BE2C (cell line): ENCODE measurements at regions not wholly inside any gene's neighbourhood (a gene's known extent, or its start where the extent isn't known, plus 50 kb on each side); places are given as distances from the start of the nearest gene placed in this dataset.

Experiments used
- DNase-seq: peaks from one replicate; pipeline ENCODE4 v3.0.0-alpha.2; 2020
- H3K27me3 ChIP-seq: fragments of 250-450 bp; sonication (Bioruptor Pico); 2 replicates; pipeline ENCODE4 v1.5.1; 2020; ENCODE audit warnings: mild to moderate bottlenecking
- H3K36me3 ChIP-seq: fragments of 250-450 bp; sonication (Bioruptor Pico); 2 replicates; pipeline ENCODE4 v1.5.1; 2020; ENCODE audit warnings: mild to moderate bottlenecking
- H3K4me1 ChIP-seq: fragments of 250-450 bp; sonication (Bioruptor Pico); 2 replicates; pipeline ENCODE4 v1.5.1; 2020
- H3K4me3 ChIP-seq: 2 replicates; pipeline ENCODE4 v1.5.1; 2011; ENCODE audit warnings: low read depth, low read length
- H3K9me3 ChIP-seq: fragments of 250-450 bp; sonication (Bioruptor Pico); 2 replicates; pipeline ENCODE4 v1.5.1; 2020
- CTCF ChIP-seq: IDR thresholded peaks from 2 replicates; pipeline ENCODE4 v1.5.1; 2012; ENCODE audit warnings: mild to moderate bottlenecking, low read depth, low read length

- Histone ChIP-seq H3K9me3 (no peaks in the 10 kb centered on the region), H3K36me3 (no peaks in the 10 kb centered on the region), H3K27me3 (peaks cover 48% of the 10 kb centered on the region), H3K4me1 (no peaks in the 10 kb centered on the region), H3K4me3 (no peak overlapping the region)
- no peak for TF ChIP-seq CTCF
- no peak for DNase-seq
Observed at GRCh38 chr16:86203557-86204275, 304.8 kb downstream of the IRF8 start.

- Histone ChIP-seq H3K9me3 (no peaks in the 10 kb centered on the region; the same call in 1 of the 2 replicates), H3K36me3 (no peaks in the 10 kb centered on the region), H3K4me3 (no peak overlapping the region), H3K4me1 (no peaks in the 10 kb centered on the region), H3K27me3 (peaks cover 32% of the 10 kb centered on the region)
- no peak for TF ChIP-seq CTCF
- DNase-seq: no peak
Observed at GRCh38 chr16:86205521-86206245, 304.6 kb upstream of the FOXF1 start.

DNA sequence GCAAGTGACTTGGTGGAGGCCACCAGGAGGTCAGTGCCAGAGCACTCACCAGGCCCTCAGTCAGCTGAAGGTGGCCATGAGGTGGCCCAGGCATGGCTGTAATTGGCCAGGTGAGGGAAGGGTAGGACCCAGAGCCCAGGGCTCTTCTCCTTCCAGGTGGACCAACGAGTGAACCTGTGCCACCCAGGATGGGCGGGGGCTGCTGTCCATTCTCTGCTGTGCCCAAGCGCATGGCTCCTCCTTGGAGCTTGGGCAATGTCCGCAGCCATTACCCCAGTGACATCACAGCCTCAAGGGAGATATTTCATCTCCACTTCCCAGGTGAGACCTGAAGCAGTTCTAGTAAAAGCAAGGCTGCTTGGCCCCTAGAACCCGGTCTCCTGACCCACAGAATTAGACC lies 303.0 kb upstream of the FOXF1 start:
- Histone ChIP-seq H3K36me3 (no peaks in the 10 kb centered on the region), H3K4me3 (no peak overlapping the region), H3K27me3 (peaks cover 18% of the 10 kb centered on the region), H3K4me1 (no peaks in the 10 kb centered on the region), H3K9me3 (no peaks in the 10 kb centered on the region; the same call in 1 of the 2 replicates)
- no peak for DNase-seq
- no peak for TF ChIP-seq CTCF

- Histone ChIP-seq H3K9me3 (no peaks in the 10 kb centered on the region; the same call in 1 of the 2 replicates), H3K4me1 (no peaks in the 10 kb centered on the region), H3K27me3 (peaks cover 9% of the 10 kb centered on the region; the same call in 1 of the 2 replicates), H3K36me3 (no peaks in the 10 kb centered on the region), H3K4me3 (no peak overlapping the region)
- DNase-seq: no peak
- TF ChIP-seq CTCF: no peak
Observed at GRCh38 chr16:86209202-86209601, 301.1 kb upstream of the FOXF1 start.

GRCh38 chr16:86210403-86211193 lies 299.7 kb upstream of the FOXF1 start:
- Histone ChIP-seq H3K27me3 (peaks cover 9% of the 10 kb centered on the region; the same call in 1 of the 2 replicates), H3K4me3 (no peak overlapping the region), H3K36me3 (no peaks in the 10 kb centered on the region), H3K9me3 (no peaks in the 10 kb centered on the region; the same call in 1 of the 2 replicates), H3K4me1 (no peaks in the 10 kb centered on the region)
- DNase-seq: no peak
- TF ChIP-seq CTCF: no peak
